ENCODE measurements at regions not wholly inside any gene's neighbourhood (a gene's known extent, or its start where the extent isn't known, plus 50 kb on each side); places are given as distances from the start of the nearest gene placed in this dataset.

- TF ChIP-seq POLR2A (IDR thresholded peaks at IDR 0.05), result no peak
- TF ChIP-seq CTCF (IDR thresholded peaks at IDR 0.05), result no peak
- Histone ChIP-seq H3K27ac (no peak overlapping the region), H3K27me3 (no peaks in the 10 kb centered on the region), H3K9me3 (no peaks in the 10 kb centered on the region), H3K36me3 (no peaks in the 10 kb centered on the region), H3K4me3 (no peak overlapping the region), H3K4me1 (peaks cover 0 to 7% (median 5%) of the 10 kb centered on the region in 3 donors)
- DNase-seq, result no peak
- intact Hi-C loops (cut with DNase I), result no loop called here
Observed at GRCh38 chr18:56173542-56174220, 464.7 kb downstream of the TXNL1 start.

- Histone ChIP-seq H3K4me1 (peaks cover 0 to 19% (median 13%) of the 10 kb centered on the region in 3 donors), H3K9me3 (no peaks in the 10 kb centered on the region), H3K36me3 (no peaks in the 10 kb centered on the region), H3K4me3 (no peak overlapping the region), H3K27ac (no peak overlapping the region), H3K27me3 (no peaks in the 10 kb centered on the region)
- WGBS, 2 donors, result 91 to 100% methylated on average over 2 of the region's 2 CpGs
- TF ChIP-seq CTCF (IDR thresholded peaks at IDR 0.05) (no peak), POLR2A (IDR thresholded peaks at IDR 0.05) (no peak)
- DNase-seq, result no peak
- intact Hi-C loops (cut with DNase I), result no loop called here
Observed at GRCh38 chr18:56172527-56172926, 465.9 kb downstream of the TXNL1 start.

GRCh38 chr18:56171848-56172247, 466.5 kb downstream of the TXNL1 start:
- Histone ChIP-seq H3K9me3 (no peaks in the 10 kb centered on the region), H3K4me3 (no peak overlapping the region), H3K27me3 (no peaks in the 10 kb centered on the region), H3K27ac (no peak overlapping the region), H3K36me3 (no peaks in the 10 kb centered on the region), H3K4me1 (peaks cover 0 to 26% (median 17%) of the 10 kb centered on the region in 3 donors)
- DNase-seq, result no peak
- TF ChIP-seq POLR2A (IDR thresholded peaks at IDR 0.05) (no peak), CTCF (IDR thresholded peaks at IDR 0.05) (no peak)
- WGBS, 2 donors, result 64 to 72% methylated on average over 2 of the region's 2 CpGs
- intact Hi-C loops (cut with DNase I), result no loop called here

GRCh38 chr18:56168049-56168781, 470.2 kb downstream of the TXNL1 start:
- Histone ChIP-seq H3K27me3 (no peaks in the 10 kb centered on the region), H3K4me3 (no peak overlapping the region), H3K36me3 (no peaks in the 10 kb centered on the region), H3K9me3 (no peaks in the 10 kb centered on the region), H3K27ac (peak overlapping the region; percentile 74 to 89 (median 82)), H3K4me1 (peaks cover 0 to 40% (median 22%) of the 10 kb centered on the region in 3 donors)
- WGBS, 2 donors, result 17 to 20% methylated on average over 5 of the region's 5 CpGs
- intact Hi-C loops (cut with DNase I), result no loop called here
- no peak for DNase-seq
- TF ChIP-seq CTCF (IDR thresholded peaks at IDR 0.05) (no peak), POLR2A (IDR thresholded peaks at IDR 0.05) (no peak)

- WGBS, 2 donors, result 70 to 76% methylated on average over 4 of the region's 4 CpGs
- DNase-seq, result no peak
- Histone ChIP-seq H3K27ac (peak overlapping the region; percentile 37 to 89 (median 75)), H3K4me3 (no peak overlapping the region), H3K4me1 (peaks cover 0 to 48% (median 26%) of the 10 kb centered on the region in 3 donors), H3K27me3 (no peaks in the 10 kb centered on the region), H3K9me3 (no peaks in the 10 kb centered on the region), H3K36me3 (no peaks in the 10 kb centered on the region)
- intact Hi-C loops (cut with DNase I), result no loop called here
- no peak for TF ChIP-seq CTCF (IDR thresholded peaks at IDR 0.05)
- TF ChIP-seq POLR2A (IDR thresholded peaks at IDR 0.05), result no peak
Observed at GRCh38 chr18:56167366-56167765, 471.0 kb downstream of the TXNL1 start.
